Fibroblast of lung (primary cell): ENCODE measurements at regions not wholly inside any gene's neighbourhood (a gene's known extent, or its start where the extent isn't known, plus 50 kb on each side); places are given as distances from the start of the nearest gene placed in this dataset.

Experiments
- EZH2 ChIP-seq: IDR thresholded peaks from 2 replicates; pipeline ENCODE4 v1.5.1; 2012; ENCODE audit warnings: low read length, control low read depth, mild to moderate bottlenecking; ENCODE audit errors: missing control alignments
- TF ChIP-seq, protein P1 (sequence below), 2 donors: IDR thresholded peaks in 1 of 2; conservative IDR thresholded peaks in 1 of 2; 1 replicate in 1 of 2; 2 replicates in 1 of 2; pipeline ENCODE4 v1.5.1; 2011 to 2012; ENCODE audit warnings: low read length in 2 of 2, control low read depth in 1 of 2, inconsistent platforms in 1 of 2, low read depth in 1 of 2, mild to moderate bottlenecking in 1 of 2

DNA sequence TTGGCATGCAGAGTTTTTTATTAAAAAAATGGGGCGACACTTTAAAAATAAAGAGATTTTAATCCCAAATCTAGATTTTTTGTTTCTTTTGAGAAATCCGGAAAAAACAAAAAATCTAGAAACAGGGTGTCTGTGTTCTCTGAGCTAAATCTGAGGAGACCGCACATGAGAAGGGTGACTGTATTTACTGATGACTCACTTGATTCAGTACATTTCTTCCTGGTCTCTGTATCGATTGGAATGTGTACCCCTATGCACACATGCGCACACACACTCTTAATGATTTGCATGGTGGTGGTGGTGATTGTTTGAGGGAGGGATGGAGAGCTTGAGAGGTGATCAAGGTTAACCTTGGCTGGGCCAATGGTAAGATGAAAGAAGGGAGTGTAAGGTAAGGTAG is 443.1 kb upstream of the THRB start:
- TF ChIP-seq, protein P1, sequence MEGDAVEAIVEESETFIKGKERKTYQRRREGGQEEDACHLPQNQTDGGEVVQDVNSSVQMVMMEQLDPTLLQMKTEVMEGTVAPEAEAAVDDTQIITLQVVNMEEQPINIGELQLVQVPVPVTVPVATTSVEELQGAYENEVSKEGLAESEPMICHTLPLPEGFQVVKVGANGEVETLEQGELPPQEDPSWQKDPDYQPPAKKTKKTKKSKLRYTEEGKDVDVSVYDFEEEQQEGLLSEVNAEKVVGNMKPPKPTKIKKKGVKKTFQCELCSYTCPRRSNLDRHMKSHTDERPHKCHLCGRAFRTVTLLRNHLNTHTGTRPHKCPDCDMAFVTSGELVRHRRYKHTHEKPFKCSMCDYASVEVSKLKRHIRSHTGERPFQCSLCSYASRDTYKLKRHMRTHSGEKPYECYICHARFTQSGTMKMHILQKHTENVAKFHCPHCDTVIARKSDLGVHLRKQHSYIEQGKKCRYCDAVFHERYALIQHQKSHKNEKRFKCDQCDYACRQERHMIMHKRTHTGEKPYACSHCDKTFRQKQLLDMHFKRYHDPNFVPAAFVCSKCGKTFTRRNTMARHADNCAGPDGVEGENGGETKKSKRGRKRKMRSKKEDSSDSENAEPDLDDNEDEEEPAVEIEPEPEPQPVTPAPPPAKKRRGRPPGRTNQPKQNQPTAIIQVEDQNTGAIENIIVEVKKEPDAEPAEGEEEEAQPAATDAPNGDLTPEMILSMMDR (conservative IDR thresholded peaks at IDR 0.05 in 1 of 2, IDR thresholded peaks at IDR 0.05 in 1 of 2; ENCODE audit: low read depth in 1 of 2, low read length in 2 of 2) = no peak
- no peak for TF ChIP-seq EZH2
